Spleen (tissue), 11 donors: ENCODE measurements at regions not wholly inside any gene's neighbourhood (a gene's known extent, or its start where the extent isn't known, plus 50 kb on each side); places are given as distances from the start of the nearest gene placed in this dataset.

Source experiments
- DNase-seq: peaks from one replicate; pipeline ENCODE4 v3.0.0-alpha.2; 2020
- H3K27ac ChIP-seq, 8 donors: fragments of 200-600 bp; sonication (generic) in 7 of 8; 1 replicate in 4 of 8; 2 replicates in 4 of 8; pipeline versions ENCODE4 v1.5.0 to v1.8.0; 2016 to 2021; ENCODE audit warnings: inconsistent platforms in 4 of 8, mild to moderate bottlenecking in 4 of 8, moderate library complexity in 1 of 8
- H3K27me3 ChIP-seq, 7 donors: fragments of 200-600 bp; sonication (generic) in 6 of 7; replicated peaks in 1 of 7; 1 replicate in 4 of 7; 2 replicates in 3 of 7; pipeline versions ENCODE4 v1.5.0 to v1.8.0; 2016 to 2021; ENCODE audit warnings: inconsistent platforms in 3 of 7, mild to moderate bottlenecking in 1 of 7
- H3K36me3 ChIP-seq, 6 donors: fragments of 200-600 bp; sonication (generic) in 5 of 6; 1 replicate in 4 of 6; 2 replicates in 2 of 6; pipeline versions ENCODE4 v1.5.0 to v1.8.0; 2016 to 2021; ENCODE audit warnings: inconsistent platforms in 2 of 6
- H3K4me1 ChIP-seq, 6 donors: fragments of 200-600 bp; sonication (generic) in 5 of 6; 1 replicate in 3 of 6; 2 replicates in 3 of 6; pipeline versions ENCODE4 v1.5.0 to v1.8.0; 2016 to 2021; ENCODE audit warnings: inconsistent platforms in 3 of 6
- H3K4me3 ChIP-seq, 8 donors: fragments of 200-600 bp; sonication (generic) in 7 of 8; 1 replicate in 4 of 8; 2 replicates in 4 of 8; pipeline versions ENCODE4 v1.5.0 to v1.8.0; 2016 to 2021; ENCODE audit warnings: inconsistent platforms in 4 of 8, mild to moderate bottlenecking in 4 of 8, moderate library complexity in 2 of 8
- H3K9me3 ChIP-seq, 8 donors: fragments of 200-600 bp; sonication (generic) in 7 of 8; 1 replicate in 4 of 8; 2 replicates in 4 of 8; pipeline versions ENCODE4 v1.5.0 to v1.8.0; 2016 to 2021; ENCODE audit warnings: inconsistent platforms in 4 of 8
- CTCF ChIP-seq, 11 experiments: fragments of 200-600 bp in 7 of 11; fragments of 450-650 bp in 4 of 11; sonication (generic) in 4 of 11; IDR thresholded peaks in 8 of 11; conservative IDR thresholded peaks in 3 of 11; 1 replicate in 7 of 11; 2 replicates in 4 of 11; pipeline versions ENCODE4 v1.4.0 to v1.8.0; 2016 to 2021; ENCODE audit warnings: antibody characterized with exemption in 11 of 11, inconsistent platforms in 4 of 11, mild to moderate bottlenecking in 1 of 11
- POLR2A ChIP-seq, 3 donors: fragments of 450-650 bp; IDR thresholded peaks; one replicate each; pipeline ENCODE4 v1.5.1; 2017; ENCODE audit warnings: antibody characterized with exemption in 3 of 3, mild to moderate bottlenecking in 1 of 3
- POLR2AphosphoS5 ChIP-seq, 3 donors: sonication (generic); formaldehyde crosslinking; IDR thresholded peaks; one replicate each; pipeline ENCODE4 v1.5.1; 2017; ENCODE audit warnings: antibody characterized with exemption in 3 of 3
- WGBS, 5 donors: extraction: QIAGEN DNeasy Blood & Tissue Kit in 3 of 5; methylation state at CpG; one replicate each; pipeline versions ENCODE4 v1.1.5 to v1.1.7; 2013 to 2018; 5-methylcytosine and 5-hydroxymethylcytosine counted together
- intact Hi-C: fragments of 100-400 bp; cut with DNase I; formaldehyde crosslinking; loops from one replicate; pipeline ENCODE4 v1.15.0; 2023; ENCODE audit warnings: low total_unique reads
- donor health status: healthy with polysubstance abuse.
- donor health status: DM: no; HTN: no; CAD: no; lungs with moderate emphysema.
- donor health status: DM: no; HTN: no; CAD: no.
- donor health status: Bipolar disorder and iron deficiency.
- donor health status: healthy.
- donor health status: DM: no; HTN: no; CAD: no.
- donor health status: DM: yes; HTN: yes; CAD: no.

GRCh38 chr21:28228636-28228995 is 764.1 kb downstream of the LTN1 start:
- no peak for DNase-seq
- Histone ChIP-seq H3K27ac (no peak overlapping the region), H3K36me3 (no peaks in the 10 kb centered on the region), H3K27me3 (no peaks in the 10 kb centered on the region), H3K4me1 (no peaks in the 10 kb centered on the region), H3K9me3 (no peaks in the 10 kb centered on the region), H3K4me3 (no peak overlapping the region)
- intact Hi-C loops = no loop called here
- 80 to 89% (median 87%) methylated on average over 2 of the region's 2 CpGs for WGBS, 5 donors
- TF ChIP-seq POLR2AphosphoS5 (IDR thresholded peaks at IDR 0.05) (no peak), POLR2A (IDR thresholded peaks at IDR 0.05) (no peak), CTCF (IDR thresholded peaks at IDR 0.05 in 8 of 11, conservative IDR thresholded peaks at IDR 0.05 in 3 of 11) (no peak)

GRCh38 chr21:28227881-28228635 is 764.6 kb downstream of the LTN1 start:
- TF ChIP-seq CTCF (IDR thresholded peaks at IDR 0.05 in 8 of 11, conservative IDR thresholded peaks at IDR 0.05 in 3 of 11) (no peak), POLR2A (IDR thresholded peaks at IDR 0.05) (no peak), POLR2AphosphoS5 (IDR thresholded peaks at IDR 0.05) (no peak)
- no peaks in the 10 kb centered on the region for H3K4me1 ChIP-seq
- WGBS, 5 donors = 71 to 86% (median 74%) methylated on average over 4 of the region's 4 CpGs
- intact Hi-C loops = no loop called here
- H3K27ac ChIP-seq = no peak overlapping the region
- no peaks in the 10 kb centered on the region for H3K9me3 ChIP-seq
- no peak for DNase-seq
- H3K4me3 ChIP-seq = no peak overlapping the region
- H3K27me3 ChIP-seq = no peaks in the 10 kb centered on the region
- no peaks in the 10 kb centered on the region for H3K36me3 ChIP-seq

GRCh38 chr21:28226563-28226962 is 766.1 kb downstream of the LTN1 start:
- DNase-seq = no peak
- intact Hi-C loops = no loop called here
- H3K27ac ChIP-seq = no peak overlapping the region
- H3K27me3 ChIP-seq = no peaks in the 10 kb centered on the region
- 69 to 76% (median 69%) methylated on average over 2 of the region's 2 CpGs for WGBS, 5 donors
- H3K4me3 ChIP-seq = no peak overlapping the region
- H3K9me3 ChIP-seq = no peaks in the 10 kb centered on the region
- no peaks in the 10 kb centered on the region for H3K4me1 ChIP-seq
- H3K36me3 ChIP-seq = no peaks in the 10 kb centered on the region
- TF ChIP-seq POLR2AphosphoS5 (IDR thresholded peaks at IDR 0.05) = no peak
- no peak for TF ChIP-seq CTCF (IDR thresholded peaks at IDR 0.05 in 8 of 11, conservative IDR thresholded peaks at IDR 0.05 in 3 of 11)
- TF ChIP-seq POLR2A (IDR thresholded peaks at IDR 0.05) = no peak

GRCh38 chr21:28224191-28224726 is 768.4 kb downstream of the LTN1 start:
- no peak for DNase-seq

More at GRCh38 chr21:28224191-28224726, 768.4 kb downstream of the LTN1 start:
- no peaks in the 10 kb centered on the region for H3K9me3 ChIP-seq
- H3K4me3 ChIP-seq = no peak overlapping the region
- TF ChIP-seq POLR2AphosphoS5 (IDR thresholded peaks at IDR 0.05) = no peak
- 80 to 90% (median 85%) methylated on average over 6 of the region's 6 CpGs for WGBS, 5 donors
- intact Hi-C loops = no loop called here
- no peaks in the 10 kb centered on the region for H3K36me3 ChIP-seq
- H3K4me1 ChIP-seq = no peaks in the 10 kb centered on the region
- H3K27me3 ChIP-seq = no peaks in the 10 kb centered on the region
- H3K27ac ChIP-seq = no peak overlapping the region
